Mesothelial cell of epicardium (in vitro differentiated cells): ENCODE measurements at regions not wholly inside any gene's neighbourhood (a gene's known extent, or its start where the extent isn't known, plus 50 kb on each side); places are given as distances from the start of the nearest gene placed in this dataset.
A peak's percentile ranks its signal among the peaks of the same experiment; 100 is the strongest.

Source experiments
- DNase-seq, 2 experiments: peaks; one replicate each; pipeline ENCODE4 v3.0.0; 2021; ENCODE audit warnings: low spot score in 2 of 2; ENCODE audit not compliant: unreplicated experiment in 2 of 2
- H3K27ac Mint-ChIP-seq: 2 replicates; pipeline ENCODE4 v1.8.0; 2021; ENCODE audit warnings: mixed read lengths
- H3K27me3 Mint-ChIP-seq: 2 replicates; pipeline ENCODE4 v1.8.0; 2021; ENCODE audit warnings: low read depth, mixed read lengths
- H3K36me3 Mint-ChIP-seq: 2 replicates; pipeline ENCODE4 v1.8.0; 2021; ENCODE audit warnings: mixed read lengths
- H3K4me1 Mint-ChIP-seq: 2 replicates; pipeline ENCODE4 v1.8.0; 2021; ENCODE audit warnings: mixed read lengths
- H3K4me3 Mint-ChIP-seq: 2 replicates; pipeline ENCODE4 v1.8.0; 2021; ENCODE audit warnings: mild to moderate bottlenecking, moderate library complexity, mixed read lengths
- H3K9me3 Mint-ChIP-seq: 2 replicates; pipeline ENCODE4 v1.8.0; 2021; ENCODE audit warnings: mixed read lengths
- TF ChIP-seq, protein P1 (sequence below): fragments of 200-600 bp; sonication (generic); IDR thresholded peaks from one replicate; pipeline ENCODE4 v1.5.0; 2021; ENCODE audit warnings: antibody characterized with exemption; ENCODE audit not compliant: unreplicated experiment

DNA sequence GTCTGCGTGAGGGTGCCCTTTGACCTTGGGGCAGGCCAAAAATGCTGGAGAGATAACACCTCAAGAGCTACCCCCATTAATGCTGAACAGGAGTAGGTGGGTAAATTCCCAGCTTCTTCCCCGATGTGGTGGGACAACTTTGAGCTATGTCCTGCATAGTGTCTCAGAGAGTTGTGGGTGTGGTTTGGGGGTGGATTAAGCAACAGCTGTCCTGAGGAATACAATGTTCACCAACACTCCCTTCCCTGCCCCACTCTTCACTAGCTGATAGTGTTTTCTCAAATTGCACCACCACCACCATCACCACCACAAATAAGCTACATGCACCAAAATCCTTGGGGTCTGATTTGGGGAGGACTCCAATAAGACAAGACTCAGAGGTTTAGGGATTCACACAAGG lies 258.4 kb downstream of the HLX start:
- no peaks in the 10 kb centered on the region for H3K27me3 Mint-ChIP-seq
- TF ChIP-seq, protein P1, sequence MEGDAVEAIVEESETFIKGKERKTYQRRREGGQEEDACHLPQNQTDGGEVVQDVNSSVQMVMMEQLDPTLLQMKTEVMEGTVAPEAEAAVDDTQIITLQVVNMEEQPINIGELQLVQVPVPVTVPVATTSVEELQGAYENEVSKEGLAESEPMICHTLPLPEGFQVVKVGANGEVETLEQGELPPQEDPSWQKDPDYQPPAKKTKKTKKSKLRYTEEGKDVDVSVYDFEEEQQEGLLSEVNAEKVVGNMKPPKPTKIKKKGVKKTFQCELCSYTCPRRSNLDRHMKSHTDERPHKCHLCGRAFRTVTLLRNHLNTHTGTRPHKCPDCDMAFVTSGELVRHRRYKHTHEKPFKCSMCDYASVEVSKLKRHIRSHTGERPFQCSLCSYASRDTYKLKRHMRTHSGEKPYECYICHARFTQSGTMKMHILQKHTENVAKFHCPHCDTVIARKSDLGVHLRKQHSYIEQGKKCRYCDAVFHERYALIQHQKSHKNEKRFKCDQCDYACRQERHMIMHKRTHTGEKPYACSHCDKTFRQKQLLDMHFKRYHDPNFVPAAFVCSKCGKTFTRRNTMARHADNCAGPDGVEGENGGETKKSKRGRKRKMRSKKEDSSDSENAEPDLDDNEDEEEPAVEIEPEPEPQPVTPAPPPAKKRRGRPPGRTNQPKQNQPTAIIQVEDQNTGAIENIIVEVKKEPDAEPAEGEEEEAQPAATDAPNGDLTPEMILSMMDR = no peak
- peaks cover 15% of the 10 kb centered on the region for H3K4me1 Mint-ChIP-seq
- no peak overlapping the region for H3K4me3 Mint-ChIP-seq
- no peak overlapping the region for H3K27ac Mint-ChIP-seq
- H3K9me3 Mint-ChIP-seq = peaks cover 8% of the 10 kb centered on the region
- no peak for DNase-seq
- H3K36me3 Mint-ChIP-seq = peaks cover 2% of the 10 kb centered on the region

DNA sequence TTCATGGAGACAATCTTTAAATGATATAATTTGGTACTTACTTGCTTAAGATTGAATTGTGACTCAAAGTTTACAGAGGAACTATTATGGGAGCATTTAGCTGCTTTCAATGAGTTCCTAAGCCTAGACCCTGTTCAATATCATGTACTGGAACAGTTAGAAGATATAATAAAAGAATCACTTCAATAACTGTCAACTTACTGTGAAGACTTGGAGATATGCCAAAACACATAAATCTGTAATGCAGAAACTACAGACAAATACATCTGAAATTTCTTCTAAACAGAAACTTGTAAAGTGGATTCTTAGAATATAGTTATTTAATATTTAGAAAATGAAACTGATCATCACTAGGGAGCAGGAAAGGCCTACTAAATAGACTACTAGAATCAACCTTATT lies 259.3 kb downstream of the HLX start:
- peaks cover 23% of the 10 kb centered on the region for H3K4me1 Mint-ChIP-seq
- H3K4me3 Mint-ChIP-seq = no peak overlapping the region
- peaks cover 2% of the 10 kb centered on the region for H3K36me3 Mint-ChIP-seq
- no peak for DNase-seq
- H3K27ac Mint-ChIP-seq = no peak overlapping the region
- H3K27me3 Mint-ChIP-seq = no peaks in the 10 kb centered on the region
- TF ChIP-seq, protein P1 = no peak
- peaks cover 8% of the 10 kb centered on the region for H3K9me3 Mint-ChIP-seq

DNA sequence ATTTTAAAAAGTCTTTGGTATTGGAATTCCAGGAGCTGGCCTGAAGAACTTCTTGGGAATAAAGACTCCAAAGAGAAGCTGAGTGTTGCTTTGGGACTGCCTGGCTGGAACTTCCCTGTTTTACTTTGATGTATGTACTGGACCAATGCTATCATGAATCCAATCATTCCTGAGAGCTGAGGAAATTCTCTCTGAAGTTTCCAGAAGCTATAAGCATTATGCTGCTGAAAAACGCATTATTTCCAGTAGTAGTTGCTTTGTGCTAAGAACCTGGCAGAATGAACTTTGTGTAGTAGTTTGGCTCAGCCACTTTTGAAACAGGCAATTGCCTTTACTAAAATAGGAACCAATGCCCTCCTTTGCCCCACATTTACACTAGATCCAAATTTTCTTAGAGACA lies 260.7 kb downstream of the HLX start:
- H3K27ac Mint-ChIP-seq = no peak overlapping the region
- TF ChIP-seq, protein P1 = no peak
- DNase-seq = no peak
- H3K4me1 Mint-ChIP-seq = peaks cover 24% of the 10 kb centered on the region
- no peak overlapping the region for H3K4me3 Mint-ChIP-seq
- peaks cover 14% of the 10 kb centered on the region for H3K9me3 Mint-ChIP-seq
- H3K36me3 Mint-ChIP-seq = peaks cover 2% of the 10 kb centered on the region
- H3K27me3 Mint-ChIP-seq = no peaks in the 10 kb centered on the region

DNA sequence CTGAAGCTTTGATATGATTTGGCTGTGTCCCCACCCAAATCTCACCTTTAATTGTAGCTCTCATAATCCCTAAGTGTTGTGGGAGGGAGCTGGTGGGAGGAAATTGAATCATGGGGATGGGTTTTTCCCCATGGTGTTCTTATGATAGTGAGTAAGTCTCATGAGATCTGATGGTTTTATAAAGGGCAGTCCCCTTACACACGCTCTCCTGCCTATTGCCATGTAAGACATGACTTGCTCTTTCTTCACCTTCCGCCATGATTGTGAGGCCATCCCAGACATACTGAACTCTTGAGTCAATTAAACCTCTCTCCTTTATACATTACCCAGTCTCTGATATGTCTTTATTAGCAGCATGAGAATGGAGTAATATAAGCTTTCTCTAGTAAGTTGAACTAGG lies 261.9 kb downstream of the HLX start:
- no peaks in the 10 kb centered on the region for H3K27me3 Mint-ChIP-seq
- H3K4me1 Mint-ChIP-seq = peaks cover 24% of the 10 kb centered on the region
- TF ChIP-seq, protein P1 = no peak
- no peak overlapping the region for H3K4me3 Mint-ChIP-seq
- no peak for DNase-seq
- peaks cover 23% of the 10 kb centered on the region for H3K9me3 Mint-ChIP-seq
- no peak overlapping the region for H3K27ac Mint-ChIP-seq
- peaks cover 4% of the 10 kb centered on the region for H3K36me3 Mint-ChIP-seq

DNA sequence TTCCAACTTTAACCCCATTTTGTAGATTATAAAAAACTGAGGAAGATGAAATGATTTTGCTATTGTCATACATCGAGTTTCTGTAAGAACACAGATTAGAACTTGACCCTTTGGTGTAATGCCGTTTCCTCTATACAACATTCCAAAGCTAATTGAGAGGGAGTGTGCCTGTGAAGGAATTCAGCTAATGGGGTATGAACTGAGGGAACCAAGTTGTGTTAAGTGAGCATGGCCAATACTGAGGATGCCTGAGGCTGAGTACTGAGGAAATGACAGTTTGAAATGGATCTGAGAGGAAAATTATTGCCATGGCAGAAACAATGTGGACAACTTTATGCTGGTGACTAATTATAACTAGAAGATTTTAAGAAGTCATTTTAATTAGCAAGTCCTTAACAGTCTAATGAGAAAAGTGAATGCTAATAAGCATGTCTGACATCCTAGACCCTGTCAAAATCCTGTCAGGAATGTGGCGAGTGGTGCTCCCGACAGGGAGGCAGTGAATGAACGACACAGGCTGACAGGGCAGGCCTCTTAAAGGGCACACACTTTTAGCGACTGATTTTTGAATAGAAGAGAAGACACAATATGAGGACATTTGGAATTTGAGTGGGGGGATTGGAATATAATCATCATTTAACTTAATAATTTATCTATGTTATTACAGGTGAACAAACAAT lies 262.5 kb downstream of the HLX start:
- no peak for DNase-seq
- peaks cover 4% of the 10 kb centered on the region for H3K27me3 Mint-ChIP-seq
- peaks cover 24% of the 10 kb centered on the region for H3K4me1 Mint-ChIP-seq
- TF ChIP-seq, protein P1 = no peak
- peaks cover 28% of the 10 kb centered on the region for H3K9me3 Mint-ChIP-seq
- peaks cover 4% of the 10 kb centered on the region for H3K36me3 Mint-ChIP-seq
- no peak overlapping the region for H3K4me3 Mint-ChIP-seq
- peak overlapping the region; percentile 67 for H3K27ac Mint-ChIP-seq

DNA sequence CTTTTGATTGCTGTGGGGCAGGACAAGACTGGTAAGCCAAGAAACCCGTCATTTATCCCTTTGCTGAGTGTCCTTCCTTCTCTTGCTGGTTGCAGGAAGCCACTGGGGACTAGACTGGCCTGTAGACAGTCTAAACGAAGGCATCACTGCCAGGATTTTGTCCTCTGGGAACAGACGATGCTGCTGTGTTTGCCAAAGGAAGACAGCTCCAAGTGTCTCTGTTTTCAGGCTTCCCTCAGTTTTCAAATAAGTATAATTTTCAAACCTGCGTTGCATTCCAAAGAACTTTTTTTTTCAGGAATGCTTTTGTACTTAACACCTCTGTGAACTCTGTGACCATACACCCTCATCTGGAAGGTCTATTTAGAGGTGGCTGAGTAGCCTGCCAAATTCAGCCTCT lies 269.4 kb downstream of the HLX start:
- H3K4me1 Mint-ChIP-seq = no peaks in the 10 kb centered on the region
- H3K4me3 Mint-ChIP-seq = no peak overlapping the region
- DNase-seq = no peak
- H3K27me3 Mint-ChIP-seq = peaks cover 9% of the 10 kb centered on the region
- peaks cover 28% of the 10 kb centered on the region for H3K9me3 Mint-ChIP-seq
- TF ChIP-seq, protein P1 = no peak
- peaks cover 2% of the 10 kb centered on the region for H3K36me3 Mint-ChIP-seq
- H3K27ac Mint-ChIP-seq = no peak overlapping the region
